Adrenal gland (tissue), 9 donors: ENCODE measurements at regions not wholly inside any gene's neighbourhood (a gene's known extent, or its start where the extent isn't known, plus 50 kb on each side); places are given as distances from the start of the nearest gene placed in this dataset.

ENCODE experiments used
- DNase-seq, 7 donors: peaks; one replicate each; pipeline ENCODE4 v3.0.0-alpha.2; 2019 to 2020
- H3K27ac ChIP-seq, 5 donors: fragments of 200-600 bp; sonication (generic) in 4 of 5; 1 replicate in 3 of 5; 2 replicates in 2 of 5; pipeline versions ENCODE4 v1.5.1 to v1.8.0; 2016 to 2020; ENCODE audit warnings: mild to moderate bottlenecking in 1 of 5
- H3K27me3 ChIP-seq: fragments of 200-600 bp; 2 replicates; pipeline ENCODE4 v1.8.0; 2021
- H3K36me3 ChIP-seq, 2 donors: fragments of 200-600 bp; replicated peaks in 1 of 2; 1 replicate in 1 of 2; 2 replicates in 1 of 2; pipeline versions ENCODE4 v1.5.1 to v1.8.0; 2018 to 2022
- H3K4me1 ChIP-seq, 2 donors: fragments of 200-600 bp; replicated peaks in 1 of 2; 1 replicate in 1 of 2; 2 replicates in 1 of 2; pipeline versions ENCODE4 v1.5.1 to v1.8.0; 2018 to 2021
- H3K4me3 ChIP-seq, 4 donors: fragments of 200-600 bp; sonication (generic) in 3 of 4; one replicate each; pipeline ENCODE4 v1.5.1; 2016 to 2018
- H3K9me3 ChIP-seq, 3 donors: fragments of 200-600 bp; sonication (generic) in 1 of 3; replicated peaks in 1 of 3; 1 replicate in 2 of 3; 2 replicates in 1 of 3; pipeline versions ENCODE4 v1.5.1 to v1.8.0; 2016 to 2021
- CTCF ChIP-seq, 6 experiments: fragments of 450-650 bp in 4 of 6; fragments of 200-600 bp in 2 of 6; sonication (generic) in 1 of 6; IDR thresholded peaks; 1 replicate in 5 of 6; 2 replicates in 1 of 6; pipeline versions ENCODE4 v1.5.1 to v1.8.0; 2016 to 2021; ENCODE audit warnings: antibody characterized with exemption in 6 of 6, mild to moderate bottlenecking in 2 of 6, moderate library complexity in 1 of 6
- POLR2A ChIP-seq, 2 donors: fragments of 450-650 bp; IDR thresholded peaks; one replicate each; pipeline ENCODE4 v1.6.1; 2017; ENCODE audit warnings: antibody characterized with exemption in 2 of 2, mild to moderate bottlenecking in 2 of 2, moderate library complexity in 1 of 2
- WGBS, 4 donors: extraction: QIAGEN DNeasy Blood & Tissue Kit in 2 of 4; methylation state at CpG; one replicate each; pipeline versions ENCODE4 v1.1.5 to v1.1.7; 2013 to 2017; 5-methylcytosine and 5-hydroxymethylcytosine counted together
- intact Hi-C, 2 donors: fragments of 100-400 bp; cut with DNase I; formaldehyde crosslinking; loops; one replicate each; pipeline versions ENCODE4 v1.14.1 to v1.15.0; 2022 to 2023
- donor health status: healthy with polysubstance abuse.
- donor health status: Bipolar disorder and iron deficiency.
- donor health status: DM: yes; HTN: yes; CAD: no.
- donor health status: DM: no; HTN: no; CAD: no.
- donor health status: DM: no; HTN: no; CAD: no.

GRCh38 chr5:174549254-174549653 is 175.1 kb upstream of the MSX2 start:
- TF ChIP-seq POLR2A (IDR thresholded peaks at IDR 0.05), result no peak
- TF ChIP-seq CTCF (IDR thresholded peaks at IDR 0.05), result no peak
- Histone ChIP-seq H3K4me1 (no peaks in the 10 kb centered on the region), H3K27ac (no peak overlapping the region), H3K4me3 (no peak overlapping the region), H3K36me3 (no peaks in the 10 kb centered on the region), H3K9me3 (no peaks in the 10 kb centered on the region), H3K27me3 (peaks cover 5% of the 10 kb centered on the region)
- peak in 6 of 7 donors; percentile 28 to 63 (median 50) for DNase-seq
- WGBS, 4 donors, result 25 to 73% (median 31%) methylated on average over 5 of the region's 5 CpGs
- intact Hi-C loops, result no loop called here

- TF ChIP-seq POLR2A (IDR thresholded peaks at IDR 0.05), result no peak
- no peak for TF ChIP-seq CTCF (IDR thresholded peaks at IDR 0.05)
- peaks cover 5% of the 10 kb centered on the region for H3K27me3 ChIP-seq
- intact Hi-C loops, result no loop called here
- no peaks in the 10 kb centered on the region for H3K4me1 ChIP-seq
- H3K4me3 ChIP-seq, result no peak overlapping the region
- 78 to 82% (median 82%) methylated on average over 6 of the region's 6 CpGs for WGBS, 4 donors
- H3K36me3 ChIP-seq, result no peaks in the 10 kb centered on the region
- H3K9me3 ChIP-seq, result no peaks in the 10 kb centered on the region
- H3K27ac ChIP-seq, result no peak overlapping the region
- no peak for DNase-seq
Measured at GRCh38 chr5:174550026-174550425, 174.4 kb upstream of the MSX2 start.

GRCh38 chr5:174552428-174552827 is 172.0 kb upstream of the MSX2 start:
- Histone ChIP-seq H3K4me1 (no peaks in the 10 kb centered on the region), H3K4me3 (no peak overlapping the region), H3K27ac (no peak overlapping the region), H3K36me3 (no peaks in the 10 kb centered on the region), H3K27me3 (peaks cover 5% of the 10 kb centered on the region), H3K9me3 (no peaks in the 10 kb centered on the region)
- TF ChIP-seq CTCF (IDR thresholded peaks at IDR 0.05) (no peak), POLR2A (IDR thresholded peaks at IDR 0.05) (no peak)
- WGBS, 4 donors, result 82 to 87% (median 85%) methylated on average over 8 of the region's 8 CpGs
- intact Hi-C loops, result no loop called here
- DNase-seq, result no peak

- WGBS, 4 donors, result 63 to 85% (median 69%) methylated on average over 11 to 12 of the region's 12 CpGs
- no peaks in the 10 kb centered on the region for H3K4me1 ChIP-seq
- H3K27me3 ChIP-seq, result peaks cover 5% of the 10 kb centered on the region
- peak in 6 of 7 donors; percentile 13 to 55 (median 25) for DNase-seq
- H3K9me3 ChIP-seq, result no peaks in the 10 kb centered on the region
- no peak overlapping the region for H3K4me3 ChIP-seq
- intact Hi-C loops, result no loop called here
- no peak overlapping the region for H3K27ac ChIP-seq
- TF ChIP-seq CTCF (IDR thresholded peaks at IDR 0.05) (no peak), POLR2A (IDR thresholded peaks at IDR 0.05) (no peak)
- no peaks in the 10 kb centered on the region for H3K36me3 ChIP-seq
Measured at GRCh38 chr5:174553556-174553955, 170.8 kb upstream of the MSX2 start.
